IMR-90 (cell line): ENCODE measurements at regions not wholly inside any gene's neighbourhood (a gene's known extent, or its start where the extent isn't known, plus 50 kb on each side); places are given as distances from the start of the nearest gene placed in this dataset.
A peak's percentile ranks its signal among the peaks of the same experiment; 100 is the strongest.

Experiments used
- ATAC-seq: fragments of 200-7000 bp; cut with Tn5 transposase; 2 replicates; pipeline ENCODE4 v1.9.1; 2020; ENCODE audit warnings: low read depth, mild to moderate bottlenecking, moderate library complexity
- BruUV-seq: library from RNA; stranded (reverse); fragments of 400-500 nt; replicated peaks from 2 replicates; lab custom pipeline; 2021; lab: Mats Ljungman, UMichigan
- CTCF ChIA-PET: fragments of 300-600 bp; formaldehyde crosslinking; extraction: SDS; loops from one replicate; lab custom pipeline; 2021; ENCODE audit warnings: antibody characterized with exemption; lab: Yijun Ruan, JAX
- POLR2A ChIA-PET: fragments of 300-600 bp; sonication (Branson Sonifier 250); formaldehyde crosslinking; loops from one replicate; lab custom pipeline; 2022; ENCODE audit warnings: antibody characterized with exemption; ENCODE audit not compliant: unreplicated experiment; lab: Charles Lee
- DNase-seq: peaks from one replicate; pipeline ENCODE4 v3.0.0; 2013
- H2AFZ ChIP-seq: replicated peaks from 2 replicates; pipeline ENCODE3; 2013; ENCODE audit warnings: low read length, mild to moderate bottlenecking; ENCODE audit not compliant: poor library complexity
- H2AK5ac ChIP-seq: 2 replicates; pipeline ENCODE4 v1.6.1; 2013; ENCODE audit warnings: low read depth, low read length, inconsistent platforms
- H2AK9ac ChIP-seq: replicated peaks from 2 replicates; pipeline ENCODE3; 2013; ENCODE audit warnings: mild to moderate bottlenecking, low read depth, low read length, moderate library complexity; ENCODE audit not compliant: poor library complexity
- H2BK120ac ChIP-seq: 2 replicates; pipeline ENCODE4 v1.6.1; 2013; ENCODE audit warnings: low read depth, low read length, inconsistent platforms
- H2BK15ac ChIP-seq: 3 replicates; pipeline ENCODE4 v1.6.1; 2013; ENCODE audit warnings: low read depth, low read length, inconsistent platforms
- H2BK20ac ChIP-seq: 2 replicates; pipeline ENCODE4 v1.6.1; 2013; ENCODE audit warnings: low read depth, mild to moderate bottlenecking, inconsistent platforms, low read length, moderate library complexity
- H2BK5ac ChIP-seq: 2 replicates; pipeline ENCODE4 v1.6.1; 2013; ENCODE audit warnings: mild to moderate bottlenecking, low read depth, low read length, inconsistent platforms; ENCODE audit not compliant: poor library complexity, severe bottlenecking
- H3K14ac ChIP-seq: replicated peaks from 2 replicates; pipeline ENCODE4 v1.6.1; 2013; ENCODE audit warnings: low read depth, low read length, inconsistent platforms
- H3K18ac ChIP-seq: 2 replicates; pipeline ENCODE4 v1.6.1; 2013; ENCODE audit warnings: low read depth, low read length, control low read depth
- H3K23ac ChIP-seq: 2 replicates; pipeline ENCODE4 v1.6.1; 2013; ENCODE audit warnings: low read depth, low read length, inconsistent platforms
- H3K27ac ChIP-seq: 2 replicates; pipeline ENCODE4 v1.5.1; 2013; ENCODE audit warnings: mild to moderate bottlenecking, control low read depth, low read length; ENCODE audit not compliant: insufficient read depth
- H3K27me3 ChIP-seq: 2 replicates; pipeline ENCODE4 v1.6.1; 2013; ENCODE audit warnings: low read length; ENCODE audit not compliant: control insufficient read depth, insufficient read depth
- H3K36me3 ChIP-seq: 2 replicates; pipeline ENCODE4 v1.6.1; 2013; ENCODE audit warnings: low read length, mixed read lengths; ENCODE audit not compliant: control insufficient read depth, insufficient read depth
- H3K4ac ChIP-seq: 2 replicates; pipeline ENCODE4 v1.6.1; 2013; ENCODE audit warnings: low read depth, low read length, inconsistent platforms
- H3K4me1 ChIP-seq: 2 replicates; pipeline ENCODE4 v1.6.1; 2013; ENCODE audit warnings: low read length, mixed read lengths; ENCODE audit not compliant: control insufficient read depth, insufficient read depth
- H3K4me2 ChIP-seq: 2 replicates; pipeline ENCODE4 v1.6.1; 2013; ENCODE audit warnings: low read depth, mild to moderate bottlenecking, control low read depth, low read length, moderate library complexity
- H3K4me3 ChIP-seq: 2 replicates; pipeline ENCODE4 v1.5.1; 2013; ENCODE audit warnings: low read depth, mild to moderate bottlenecking, control low read depth, low read length, moderate library complexity; ENCODE audit not compliant: insufficient read depth
- H3K56ac ChIP-seq: 2 replicates; pipeline ENCODE4 v1.6.1; 2013; ENCODE audit warnings: low read length, inconsistent platforms; ENCODE audit not compliant: insufficient read depth; ENCODE audit errors: extremely low read depth
- H3K79me1 ChIP-seq, 2 experiments: 2 replicates each; pipeline ENCODE4 v1.6.1; 2013; ENCODE audit warnings: low read length in 2 of 2, inconsistent platforms in 1 of 2, low read depth in 1 of 2
- H3K9ac ChIP-seq: 2 replicates; pipeline ENCODE4 v1.6.1; 2013; ENCODE audit warnings: low read depth, low read length, control low read depth
- H3K9me1 ChIP-seq: 2 replicates; pipeline ENCODE4 v1.6.1; 2013; ENCODE audit warnings: low read length, inconsistent platforms; ENCODE audit not compliant: insufficient read depth
- H3K9me3 ChIP-seq: 2 replicates; pipeline ENCODE4 v1.6.1; 2013; ENCODE audit warnings: low read length; ENCODE audit not compliant: control insufficient read depth, insufficient read depth
- H4K20me1 ChIP-seq: 2 replicates; pipeline ENCODE4 v1.6.1; 2013; ENCODE audit warnings: low read length, inconsistent platforms; ENCODE audit not compliant: insufficient read depth
- H4K5ac ChIP-seq: 2 replicates; pipeline ENCODE4 v1.6.1; 2013; ENCODE audit warnings: mild to moderate bottlenecking, low read depth, low read length, control low read depth
- H4K8ac ChIP-seq, 2 experiments: 2 replicates each; pipeline ENCODE4 v1.6.1; 2013; ENCODE audit warnings: low read depth in 2 of 2, low read length in 2 of 2, control low read depth in 1 of 2, inconsistent platforms in 1 of 2
- H4K91ac ChIP-seq: 2 replicates; pipeline ENCODE4 v1.6.1; 2013; ENCODE audit warnings: low read depth, low read length, inconsistent platforms; ENCODE audit not compliant: insufficient read depth
- CEBPB ChIP-seq: IDR thresholded peaks from 2 replicates; pipeline ENCODE4 v1.6.1; 2012; ENCODE audit warnings: low read depth, low read length, improper control_type of control experiment
- ELK1 ChIP-seq: fragments of 150-350 bp; IDR thresholded peaks from 2 replicates; pipeline ENCODE4 v1.6.1; 2016; ENCODE audit warnings: low read depth, mild to moderate bottlenecking, low read length, moderate library complexity, borderline replicate concordance
- FOS ChIP-seq: fragments of 150-350 bp; IDR thresholded peaks from 2 replicates; pipeline ENCODE4 v1.6.1; 2016; ENCODE audit warnings: low read depth, low read length
- MAFK ChIP-seq: IDR thresholded peaks from 2 replicates; pipeline ENCODE4 v1.6.1; 2012; ENCODE audit warnings: low read depth, low read length, improper control_type of control experiment
- MAZ ChIP-seq: IDR thresholded peaks from 2 replicates; pipeline ENCODE4 v1.6.1; 2012; ENCODE audit warnings: low read depth, mild to moderate bottlenecking, low read length, improper control_type of control experiment, moderate library complexity, borderline replicate concordance
- MXI1 ChIP-seq: IDR thresholded peaks from 2 replicates; pipeline ENCODE4 v1.6.1; 2012; ENCODE audit warnings: low read depth, mild to moderate bottlenecking, low read length, moderate library complexity, borderline replicate concordance
- NFE2L2 ChIP-seq: fragments of 150-350 bp; IDR thresholded peaks from 2 replicates; pipeline ENCODE4 v1.6.1; 2016; ENCODE audit warnings: low read depth, mild to moderate bottlenecking, low read length
- POLR2A ChIP-seq: IDR thresholded peaks from 2 replicates; pipeline ENCODE4 v1.6.1; 2012; ENCODE audit warnings: mild to moderate bottlenecking, low read depth, low read length
- RAD21 ChIP-seq: IDR thresholded peaks from 2 replicates; pipeline ENCODE4 v1.6.1; 2012; ENCODE audit warnings: low read length, improper control_type of control experiment
- RCOR1 ChIP-seq: IDR thresholded peaks from 2 replicates; pipeline ENCODE4 v1.6.1; 2012; ENCODE audit warnings: mild to moderate bottlenecking, low read length, improper control_type of control experiment; ENCODE audit not compliant: insufficient replicate concordance
- RFX5 ChIP-seq: IDR thresholded peaks from 2 replicates; pipeline ENCODE4 v1.8.0; 2012; ENCODE audit warnings: low read depth, mild to moderate bottlenecking, low read length, moderate library complexity
- SMC3 ChIP-seq: fragments of 150-350 bp; IDR thresholded peaks from 2 replicates; pipeline ENCODE4 v1.6.1; 2016; ENCODE audit warnings: low read depth, mild to moderate bottlenecking, antibody characterized with exemption, low read length, moderate library complexity
- USF2 ChIP-seq: fragments of 150-350 bp; IDR thresholded peaks from 2 replicates; pipeline ENCODE4 v1.6.1; 2017; ENCODE audit warnings: mild to moderate bottlenecking, antibody characterized with exemption, low read length, low read depth
- WGBS, 2 experiments: methylation state at CpG; one replicate each; pipeline versions ENCODE4 v1.1.5 to v1.1.7; 2013; ENCODE audit warnings: missing lambda C conversion rate in 2 of 2; ENCODE audit not compliant: insufficient read length in 1 of 2; ENCODE audit errors: extremely low coverage in 2 of 2; 5-methylcytosine and 5-hydroxymethylcytosine counted together
- dilution Hi-C: fragments of 300-500 bp; cut with HindIII; formaldehyde crosslinking; loops from one replicate; pipeline ENCODE4 v1.14.3; 2018; ENCODE audit warnings: low sequenced_read_pairs; ENCODE audit not compliant: unreplicated experiment
- in situ Hi-C: fragments of 300-500 bp; cut with MboI; formaldehyde crosslinking; loops from 3 replicates; pipeline ENCODE4 v1.14.3; 2019; ENCODE audit warnings: low sequenced_read_pairs, inconsistent platforms, mixed read lengths
- intact Hi-C: fragments of 100-400 bp; cut with micrococcal nuclease; formaldehyde crosslinking; loops from 2 replicates; pipeline ENCODE4 v1.10.0; 2022
- TF ChIP-seq, protein P1 (sequence below): conservative IDR thresholded peaks from 2 replicates; pipeline ENCODE4 v1.5.1; 2012; ENCODE audit warnings: mild to moderate bottlenecking, low read depth, low read length, improper control_type of control experiment

DNA sequence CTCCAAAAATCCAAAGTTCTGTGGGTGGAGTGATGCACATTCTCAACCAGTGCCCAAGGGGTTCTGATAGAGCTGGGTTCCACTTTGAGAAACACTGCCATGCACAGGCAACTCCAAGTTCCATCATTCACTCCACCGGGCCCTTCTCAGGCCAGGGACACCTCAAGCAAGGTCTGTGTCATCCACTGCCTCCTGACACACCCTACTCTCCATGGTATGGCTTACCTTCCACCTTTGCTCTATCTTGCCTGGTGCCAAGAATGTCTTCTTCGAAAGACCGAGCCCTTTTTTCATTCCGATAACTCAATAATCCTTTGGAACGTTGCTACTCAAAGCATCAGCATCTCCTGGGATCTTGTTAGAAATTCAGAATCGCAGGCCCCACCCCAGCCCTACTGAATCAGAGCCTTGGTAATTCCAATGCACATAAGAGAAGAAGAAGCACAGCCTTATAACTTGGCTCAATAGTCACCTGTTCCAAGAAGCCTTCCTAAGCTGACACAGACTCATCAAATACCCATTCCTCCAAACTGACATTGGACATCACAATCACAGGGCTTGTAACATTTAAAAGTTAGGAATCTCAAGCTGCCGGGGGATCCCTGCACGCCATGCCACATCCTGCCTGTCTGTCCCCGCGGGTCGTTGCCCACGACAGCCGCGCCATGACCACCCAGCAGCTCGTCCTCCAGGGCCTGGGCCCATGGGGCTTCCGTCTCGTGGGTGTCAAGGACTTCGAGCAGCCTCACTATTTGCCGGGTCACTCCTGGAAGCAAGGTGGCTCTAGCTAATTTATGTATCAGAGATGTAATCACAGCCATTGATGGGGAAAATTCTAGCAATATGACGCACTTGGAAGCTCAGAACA, 66.4 kb downstream of the VCPKMT start:
- ChIA-PET POLR2A (no interaction called here), CTCF (no interaction called here)
- Histone ChIP-seq H3K23ac (no peak overlapping the region), H3K4me1 (peaks cover 8% of the 10 kb centered on the region), H3K9me1 (peaks cover 5% of the 10 kb centered on the region; the same call in 1 of the 2 replicates), H2BK120ac (no peak overlapping the region), H3K56ac (no peak overlapping the region), H2BK15ac (no peak overlapping the region), H4K8ac (no peak overlapping the region), H2AK5ac (peak overlapping the region; percentile 43; the same call in 1 of the 2 replicates), H3K4me2 (no peak overlapping the region), H3K9me3 (no peaks in the 10 kb centered on the region), H2BK5ac (no peak overlapping the region), H3K27me3 (no peaks in the 10 kb centered on the region), H4K91ac (no peak overlapping the region), H3K18ac (no peak overlapping the region), H2BK20ac (no peak overlapping the region), H3K14ac (no peak overlapping the region), H3K4ac (no peak overlapping the region), H2AK9ac (peak overlapping the region; percentile 40), H4K20me1 (no peaks in the 10 kb centered on the region), H3K36me3 (no peaks in the 10 kb centered on the region), H3K27ac (no peak overlapping the region), H3K79me1 (no peaks in the 10 kb centered on the region), H4K5ac (no peak overlapping the region), H3K9ac (no peak overlapping the region), H2AFZ (no peak overlapping the region), H3K4me3 (no peak overlapping the region)
- TF ChIP-seq, protein P1, sequence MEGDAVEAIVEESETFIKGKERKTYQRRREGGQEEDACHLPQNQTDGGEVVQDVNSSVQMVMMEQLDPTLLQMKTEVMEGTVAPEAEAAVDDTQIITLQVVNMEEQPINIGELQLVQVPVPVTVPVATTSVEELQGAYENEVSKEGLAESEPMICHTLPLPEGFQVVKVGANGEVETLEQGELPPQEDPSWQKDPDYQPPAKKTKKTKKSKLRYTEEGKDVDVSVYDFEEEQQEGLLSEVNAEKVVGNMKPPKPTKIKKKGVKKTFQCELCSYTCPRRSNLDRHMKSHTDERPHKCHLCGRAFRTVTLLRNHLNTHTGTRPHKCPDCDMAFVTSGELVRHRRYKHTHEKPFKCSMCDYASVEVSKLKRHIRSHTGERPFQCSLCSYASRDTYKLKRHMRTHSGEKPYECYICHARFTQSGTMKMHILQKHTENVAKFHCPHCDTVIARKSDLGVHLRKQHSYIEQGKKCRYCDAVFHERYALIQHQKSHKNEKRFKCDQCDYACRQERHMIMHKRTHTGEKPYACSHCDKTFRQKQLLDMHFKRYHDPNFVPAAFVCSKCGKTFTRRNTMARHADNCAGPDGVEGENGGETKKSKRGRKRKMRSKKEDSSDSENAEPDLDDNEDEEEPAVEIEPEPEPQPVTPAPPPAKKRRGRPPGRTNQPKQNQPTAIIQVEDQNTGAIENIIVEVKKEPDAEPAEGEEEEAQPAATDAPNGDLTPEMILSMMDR: no peak
- TF ChIP-seq RCOR1: no peak
- no peak for TF ChIP-seq CEBPB
- no peak for TF ChIP-seq RAD21
- no peak for TF ChIP-seq ELK1
- TF ChIP-seq MAFK: no peak
- no peak for TF ChIP-seq NFE2L2
- TF ChIP-seq MAZ: no peak
- no peak for TF ChIP-seq POLR2A
- TF ChIP-seq MXI1: no peak
- TF ChIP-seq RFX5: no peak
- TF ChIP-seq FOS: no peak
- TF ChIP-seq USF2: no peak
- no peak for TF ChIP-seq SMC3
- dilution Hi-C loops (no loop called here), intact Hi-C loops (no loop called here), in situ Hi-C loops (no loop called here)
- no TSS peak for BruUV-seq
- ATAC-seq: no peak
- DNase-seq: no peak
- 89% methylated on average over 9 of the region's 20 CpGs; no CpG with 5 or more reads in 1 of the 2 experiments for WGBS, 2 experiments
